HG03095 (cell line): ENCODE measurements at regions not wholly inside any gene's neighbourhood (a gene's known extent, or its start where the extent isn't known, plus 50 kb on each side); places are given as distances from the start of the nearest gene placed in this dataset.
"Not testable (repeated sequence)": the region's sequence is repeated elsewhere in the genome, so short reads cannot be mapped to it uniquely, and the experiment has no call there.

Experiments used
- ATAC-seq: cut with Tn5 transposase; IDR thresholded peaks from one replicate; pipeline ENCODE4 v1.9.1; 2021; ENCODE audit warnings: moderate library complexity; ENCODE audit not compliant: unreplicated experiment

DNA sequence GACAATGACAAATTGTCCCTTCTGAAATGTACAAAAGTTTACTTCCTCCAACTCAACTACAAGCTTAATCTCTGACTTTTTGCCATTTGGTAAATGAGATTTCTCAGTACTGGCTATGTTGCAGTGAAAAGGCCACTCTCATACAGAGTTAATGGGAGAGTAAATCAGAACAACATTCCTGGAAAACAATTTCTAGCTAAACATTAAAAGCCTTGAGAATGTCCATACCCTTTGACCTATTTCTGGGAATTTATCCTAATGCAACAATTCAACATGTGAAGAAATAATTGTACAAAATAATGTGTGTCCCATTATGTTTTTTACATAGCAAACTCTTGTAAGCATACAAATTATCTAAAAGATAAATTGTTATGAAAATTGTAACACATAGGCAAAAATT lies 56.3 kb upstream of the SPEF2 start:
- no peak for ATAC-seq

DNA sequence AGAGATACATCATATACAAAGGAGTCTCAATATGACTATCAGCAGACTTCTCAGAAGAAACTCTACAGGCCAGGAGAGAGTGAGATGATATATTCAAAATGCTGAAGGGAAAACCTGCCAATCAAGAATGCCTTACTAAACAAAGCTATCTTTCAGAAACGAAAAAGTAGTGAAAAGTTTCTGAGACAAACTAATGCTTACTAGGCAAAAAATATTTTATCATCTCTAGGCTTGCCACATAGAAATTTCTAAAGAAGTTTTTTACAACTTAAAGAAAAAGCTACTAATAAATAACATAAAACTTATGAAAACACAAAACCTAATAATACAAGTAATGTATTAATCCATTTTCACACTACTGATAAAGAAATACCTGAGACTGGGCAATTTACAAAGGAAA lies 59.9 kb upstream of the SPEF2 start:
- no peak for ATAC-seq

DNA sequence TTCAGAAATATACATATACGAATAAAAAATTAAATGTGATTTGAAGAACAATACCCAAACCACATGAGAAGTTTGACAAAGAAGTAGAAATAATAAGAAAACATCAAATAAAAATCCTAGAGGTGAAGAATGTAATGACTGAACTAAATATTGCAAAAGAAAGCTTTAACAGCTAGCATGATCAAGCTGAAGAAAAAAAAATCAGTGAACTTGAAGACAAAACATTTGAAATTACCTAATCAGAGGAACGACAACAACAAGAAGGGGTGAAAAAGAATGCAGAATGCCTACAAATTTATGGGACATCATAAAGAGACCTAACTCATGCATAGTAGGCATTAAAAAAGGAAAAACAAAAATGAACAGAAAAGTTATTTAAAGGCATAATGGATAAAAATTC lies 60.5 kb upstream of the SPEF2 start:
- no peak for ATAC-seq

DNA sequence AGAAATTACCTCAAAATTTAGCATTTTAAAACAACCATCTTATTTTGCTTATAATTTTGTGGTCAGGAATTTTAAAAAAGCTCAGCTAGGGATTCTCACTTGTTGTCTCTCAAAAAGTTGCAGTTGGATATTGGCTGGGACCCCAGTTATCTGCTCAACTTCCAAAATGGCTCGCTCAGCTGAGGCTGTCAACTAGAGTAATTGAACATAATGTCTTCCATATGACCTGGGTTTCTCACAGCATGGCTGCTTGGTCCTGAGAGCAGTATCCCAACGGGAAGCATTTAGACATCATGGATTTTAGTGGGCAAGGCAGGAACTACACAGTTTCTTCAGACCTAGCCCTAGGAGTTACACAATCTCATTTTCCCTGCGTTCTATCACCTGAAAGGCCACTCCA lies 63.6 kb upstream of the SPEF2 start:
- no peak for ATAC-seq

DNA sequence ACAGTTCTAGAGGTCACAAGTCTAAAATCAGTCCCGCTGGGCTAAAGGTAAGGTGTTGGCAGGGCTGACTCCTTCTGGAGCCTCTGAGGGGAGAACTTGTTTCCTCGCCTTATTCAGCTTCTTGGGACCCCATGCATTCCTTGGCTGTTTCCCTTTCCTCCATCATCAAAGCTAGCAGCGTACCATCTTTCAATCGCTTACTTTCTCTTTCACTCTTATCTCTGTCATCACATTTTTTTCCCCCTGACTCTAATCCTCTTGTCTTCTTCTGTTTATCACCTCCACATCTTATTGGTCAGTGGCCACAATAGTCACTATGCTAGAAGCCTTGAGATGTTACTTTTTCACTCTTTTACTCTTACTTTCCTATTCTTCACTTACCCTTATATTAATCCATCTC lies 72.5 kb upstream of the SPEF2 start:
- no peak for ATAC-seq

DNA sequence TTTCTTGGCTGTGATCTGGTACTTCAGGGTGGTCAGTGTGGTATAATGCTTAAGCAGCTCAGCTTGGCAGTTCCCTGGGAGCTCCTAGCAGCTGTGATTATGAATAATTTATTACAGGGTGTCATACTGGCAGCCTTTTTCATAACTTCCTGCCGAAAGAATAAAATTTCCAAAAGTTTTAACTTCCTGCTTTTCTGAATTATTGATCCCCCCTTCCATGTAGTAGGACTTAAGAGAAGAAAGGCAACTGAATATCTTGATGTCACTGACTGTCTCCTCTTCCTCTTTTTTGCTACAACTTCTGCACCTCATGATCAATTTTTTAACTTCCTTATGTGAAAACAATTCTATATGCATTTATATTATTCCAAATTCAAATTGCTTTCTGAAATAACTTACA lies 74.3 kb upstream of the SPEF2 start:
- no peak for ATAC-seq

DNA sequence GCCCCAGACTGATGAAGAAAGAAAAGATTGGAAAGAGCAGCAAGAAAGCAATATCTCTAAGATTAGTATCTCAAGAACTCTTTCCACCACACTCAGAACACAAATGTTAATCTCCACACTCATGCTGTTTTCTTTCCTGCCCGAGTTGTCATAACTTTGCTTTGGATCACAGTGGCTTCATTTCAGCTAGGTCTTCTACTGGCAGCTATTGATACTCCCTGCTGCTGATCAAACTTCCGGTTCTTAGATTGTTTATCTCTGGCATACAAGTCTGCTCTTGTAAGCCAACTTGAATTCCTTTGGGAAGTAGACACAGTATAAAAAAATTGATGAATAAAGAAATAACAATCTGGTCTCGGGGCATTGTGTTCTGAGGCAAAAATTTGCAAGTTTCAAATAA lies 77.7 kb upstream of the SPEF2 start:
- no peak for ATAC-seq

DNA sequence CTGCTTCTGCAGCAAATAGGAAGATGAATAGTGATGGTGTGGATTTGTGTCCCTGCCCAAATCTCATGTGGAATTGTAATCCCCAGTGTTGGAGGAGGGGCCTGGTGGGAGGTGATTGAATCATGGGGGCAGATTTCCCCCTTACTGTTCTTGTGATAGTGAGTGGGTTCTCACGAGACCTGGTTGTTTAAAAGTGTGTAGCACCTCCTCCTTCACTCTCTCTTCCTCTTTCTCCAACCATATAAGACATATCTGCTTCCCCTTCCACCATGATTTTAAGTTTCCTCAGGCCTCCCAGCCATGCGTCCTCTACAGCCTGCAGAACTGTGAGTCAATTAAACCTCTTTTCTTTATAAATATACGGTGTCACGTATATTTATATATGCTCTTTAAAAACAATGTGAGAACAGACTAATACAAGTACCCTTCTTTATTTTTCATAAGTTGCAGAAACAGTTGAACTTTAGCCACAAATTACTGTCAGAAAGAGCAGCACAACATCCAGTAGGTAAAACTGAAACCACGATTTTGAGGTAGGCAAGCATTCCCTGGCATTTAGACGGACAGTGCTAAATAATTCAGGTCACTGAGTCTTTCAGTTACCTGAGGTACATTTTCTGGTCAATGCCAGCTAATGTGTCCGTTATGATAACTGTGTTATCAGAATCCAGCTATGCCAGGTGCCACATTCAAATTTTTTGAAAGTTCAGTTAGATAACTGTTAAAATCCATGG lies 79.3 kb upstream of the SPEF2 start:
- ATAC-seq = no peak

DNA sequence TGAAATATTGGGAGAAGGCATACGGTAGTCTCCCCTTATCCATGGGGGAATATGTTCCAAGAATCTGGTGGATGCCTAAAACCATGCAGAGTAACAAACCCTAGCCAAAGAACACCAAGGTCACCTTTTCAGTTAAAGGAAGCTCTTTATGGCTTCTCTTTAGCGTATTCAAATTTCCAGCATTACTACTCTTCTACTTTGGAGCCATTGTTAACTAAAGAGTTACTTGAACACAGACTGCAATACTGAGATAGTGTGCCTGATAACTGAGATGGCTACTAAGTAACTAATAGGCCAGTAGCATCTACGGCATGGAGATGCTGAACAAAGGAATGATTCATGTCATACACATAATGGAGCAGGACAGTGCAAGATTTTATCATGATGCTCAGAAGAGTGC lies 84.5 kb upstream of the SPEF2 start:
- no peak for ATAC-seq

DNA sequence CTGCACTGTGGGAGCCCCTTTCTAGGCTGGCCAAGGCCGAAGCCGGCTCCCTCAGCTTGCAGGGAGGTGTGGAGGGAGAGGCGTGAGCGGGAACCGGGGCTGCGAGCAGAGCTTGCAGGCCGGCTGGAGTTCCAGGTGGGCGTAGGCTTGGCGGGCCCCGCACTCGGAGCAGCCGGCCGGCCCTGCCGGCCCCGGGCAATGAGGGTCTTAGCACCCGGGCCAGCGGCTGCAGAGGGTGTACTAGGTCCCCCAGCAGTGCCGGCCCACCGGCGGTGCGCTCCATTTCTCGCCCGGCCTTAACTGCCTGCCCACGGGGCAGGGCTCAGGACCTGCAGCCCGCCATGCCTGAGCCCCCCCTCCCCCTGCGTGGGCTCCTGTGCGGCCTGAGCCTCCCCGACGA lies 86.1 kb upstream of the SPEF2 start:
- not testable (repeated sequence) for ATAC-seq

DNA sequence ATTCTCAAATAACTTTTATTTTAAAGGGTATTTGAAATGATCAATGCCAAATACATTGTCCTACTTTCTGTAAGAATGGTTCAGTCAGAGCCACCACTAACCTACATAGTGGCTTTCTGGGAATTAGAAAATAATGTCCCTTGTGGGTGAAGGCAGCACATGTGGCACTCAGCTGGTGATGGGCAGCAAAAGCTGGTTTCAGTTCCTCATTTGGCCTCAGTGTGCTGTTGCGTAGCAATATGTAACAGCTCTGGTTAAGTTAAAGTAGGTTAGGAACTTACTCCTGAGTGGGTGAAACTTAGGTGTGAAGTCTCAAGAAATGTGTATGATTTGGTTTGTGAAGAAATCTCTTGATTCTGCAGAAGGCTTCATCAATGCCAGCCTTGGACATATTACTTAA lies 99.6 kb upstream of the SPEF2 start:
- ATAC-seq = peak; percentile 93

DNA sequence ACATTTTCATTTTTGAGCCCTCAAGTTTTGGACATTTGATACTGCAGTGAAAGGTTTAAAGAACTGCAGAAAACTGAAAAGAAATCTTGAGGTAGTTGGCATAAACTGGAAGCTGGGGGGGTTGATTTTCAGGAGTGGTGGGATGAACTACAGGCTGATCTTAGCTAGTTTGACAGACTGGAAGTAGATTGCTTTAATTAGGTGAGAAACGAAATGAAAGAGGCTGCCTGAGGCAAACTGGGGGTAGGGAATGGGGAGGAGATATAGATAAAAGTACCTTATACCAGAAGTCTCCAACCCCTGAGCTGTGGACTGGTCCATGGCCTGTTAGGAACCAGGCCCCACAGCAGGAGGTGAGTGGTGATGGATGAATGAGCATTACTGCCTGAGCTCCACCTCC lies 101.4 kb upstream of the SPEF2 start:
- no peak for ATAC-seq

DNA sequence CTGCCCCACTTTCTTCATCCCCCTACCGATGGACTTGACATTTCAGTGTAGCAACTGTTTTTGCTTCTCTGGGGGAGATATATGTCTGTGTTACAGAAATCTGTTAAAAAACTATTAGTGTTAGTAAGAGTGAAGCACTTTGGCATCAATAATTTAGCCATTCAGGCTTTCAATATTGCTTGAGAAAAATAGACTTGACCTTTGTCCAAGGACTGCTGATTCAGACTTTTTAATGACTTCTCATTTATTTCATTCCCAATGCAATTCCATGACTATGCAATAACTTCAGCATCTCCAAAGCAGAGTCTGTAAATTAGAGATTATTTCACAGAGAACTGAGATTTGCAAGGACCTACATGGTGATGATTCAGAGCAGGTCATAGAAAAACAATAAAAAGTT lies 104.1 kb upstream of the SPEF2 start:
- no peak for ATAC-seq

DNA sequence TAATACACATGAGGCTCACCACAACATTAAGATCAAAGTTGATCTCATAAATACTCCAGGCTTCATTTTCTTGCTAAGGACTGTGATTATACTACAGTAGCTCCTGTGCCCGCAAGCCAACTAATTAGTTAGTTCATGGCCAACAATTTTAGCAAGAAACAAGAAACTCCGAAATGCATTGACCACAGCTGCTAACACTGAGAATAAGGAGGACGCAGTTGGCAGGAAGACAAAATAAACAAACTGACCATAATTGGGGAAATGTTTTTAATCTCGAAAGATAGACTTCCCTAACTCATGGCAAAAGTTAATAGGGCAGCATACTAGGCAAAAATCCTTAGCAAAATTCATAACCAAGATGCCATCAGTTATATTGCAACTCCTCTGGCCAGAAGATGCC lies 115.5 kb upstream of the SPEF2 start:
- no peak for ATAC-seq

DNA sequence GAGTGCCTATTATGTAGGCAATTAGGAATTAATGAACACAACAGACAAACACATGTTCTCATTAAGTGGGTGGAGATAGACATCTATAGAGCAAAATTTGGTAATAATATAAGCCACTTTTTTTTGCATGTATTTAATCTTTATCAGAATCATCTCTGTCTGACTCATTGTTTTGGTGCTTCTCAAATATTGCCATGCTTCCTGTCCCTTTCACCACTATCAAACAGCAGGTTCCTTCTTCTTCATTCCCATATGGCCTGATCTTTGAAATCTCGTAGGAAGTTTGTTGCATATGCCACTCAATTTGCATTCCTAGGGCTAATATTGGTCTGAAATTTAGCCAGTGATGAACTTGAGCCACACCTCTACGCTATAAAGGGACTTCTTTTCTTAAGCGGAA lies 128.9 kb upstream of the SPEF2 start:
- ATAC-seq = no peak

DNA sequence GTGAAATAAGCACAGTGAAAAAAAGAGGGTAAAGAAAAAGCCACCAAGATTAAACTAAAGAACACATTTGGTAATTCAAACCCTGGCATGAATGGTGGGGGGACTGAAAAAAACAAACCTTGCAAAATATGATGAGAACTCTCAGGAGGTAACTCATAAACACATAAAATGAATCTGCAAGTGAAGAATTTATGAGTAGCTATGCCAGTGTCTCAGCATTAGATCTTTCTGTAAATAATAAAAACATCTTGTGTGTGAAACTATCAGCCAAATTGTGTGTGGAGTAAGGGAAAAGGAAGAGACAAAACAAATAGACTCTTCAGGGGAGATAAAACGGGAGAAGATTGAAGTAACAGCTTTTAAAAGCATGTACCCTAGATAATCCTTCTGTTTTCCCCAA lies 129.6 kb upstream of the SPEF2 start:
- no peak for ATAC-seq

DNA sequence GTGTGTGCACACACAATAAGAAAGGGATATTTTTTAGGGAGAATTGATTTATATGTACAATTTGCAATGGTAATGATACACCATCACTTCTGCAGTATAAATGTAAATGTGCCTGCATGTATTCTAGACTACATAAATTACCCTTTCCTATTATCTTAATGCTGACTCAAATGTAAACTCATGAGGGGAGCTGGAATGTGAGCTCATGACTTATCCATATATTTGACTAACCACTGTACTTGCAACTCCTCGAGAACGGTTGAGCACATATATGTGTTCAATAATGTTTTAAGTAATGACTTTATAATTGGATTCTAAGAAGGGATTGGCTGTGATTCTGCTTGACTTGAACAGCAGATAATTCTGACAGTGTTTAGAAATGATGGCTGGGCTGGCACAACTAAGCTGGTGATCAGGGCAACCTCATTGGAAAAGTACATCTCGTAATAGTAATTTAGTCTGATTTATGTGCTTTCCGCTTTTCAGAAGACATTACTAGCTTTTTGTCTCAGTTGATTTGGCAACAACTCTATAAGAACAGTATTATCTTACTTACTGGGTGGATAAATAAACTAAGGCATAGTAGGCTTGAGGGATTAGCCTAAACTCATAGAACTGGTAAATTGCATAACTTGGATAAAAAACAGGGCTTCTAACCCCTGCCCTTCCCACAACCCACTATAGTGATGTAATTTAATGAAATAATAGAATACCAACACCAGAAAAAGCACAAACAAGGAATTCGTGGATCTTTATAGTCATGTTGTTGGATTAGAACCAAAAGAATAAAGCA lies 130.2 kb upstream of the SPEF2 start:
- no peak for ATAC-seq

DNA sequence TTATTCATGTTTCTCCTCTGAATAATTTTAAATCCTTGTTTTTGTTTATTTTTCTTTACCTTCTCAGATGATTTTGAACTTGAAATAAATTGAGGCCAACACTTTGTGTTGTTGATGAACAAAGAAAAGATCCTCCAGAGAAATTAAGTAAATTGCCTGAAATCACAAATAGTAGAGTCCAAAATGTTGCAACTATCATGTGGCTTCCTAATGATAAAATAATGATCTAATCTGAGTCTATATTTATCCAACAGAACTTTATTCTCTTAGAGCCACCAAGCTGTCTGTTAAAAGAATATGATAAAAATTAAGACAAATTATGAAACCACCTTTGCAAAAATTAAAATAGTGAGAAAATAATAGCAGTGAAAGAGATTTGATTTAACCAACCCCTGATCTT lies 132.2 kb upstream of the SPEF2 start:
- ATAC-seq = no peak

DNA sequence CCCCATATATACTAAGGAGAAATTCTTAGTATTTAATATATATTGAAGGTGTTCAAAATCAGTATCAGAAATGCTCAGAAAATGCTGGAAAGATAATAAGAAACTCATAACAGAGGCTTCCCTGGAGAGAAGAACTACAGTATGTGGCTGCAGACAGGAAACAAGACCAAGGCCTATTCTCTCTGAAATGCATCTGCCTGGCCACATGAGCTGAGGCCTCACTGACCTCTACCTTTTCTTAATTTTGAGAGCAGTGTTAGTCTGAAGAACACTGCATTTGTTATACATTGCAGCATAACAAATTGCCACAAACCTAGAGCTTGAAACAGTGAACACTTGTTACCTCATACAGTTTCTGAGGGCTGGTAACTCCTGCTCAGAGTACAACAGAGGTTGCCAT lies 133.4 kb upstream of the SPEF2 start:
- no peak for ATAC-seq

DNA sequence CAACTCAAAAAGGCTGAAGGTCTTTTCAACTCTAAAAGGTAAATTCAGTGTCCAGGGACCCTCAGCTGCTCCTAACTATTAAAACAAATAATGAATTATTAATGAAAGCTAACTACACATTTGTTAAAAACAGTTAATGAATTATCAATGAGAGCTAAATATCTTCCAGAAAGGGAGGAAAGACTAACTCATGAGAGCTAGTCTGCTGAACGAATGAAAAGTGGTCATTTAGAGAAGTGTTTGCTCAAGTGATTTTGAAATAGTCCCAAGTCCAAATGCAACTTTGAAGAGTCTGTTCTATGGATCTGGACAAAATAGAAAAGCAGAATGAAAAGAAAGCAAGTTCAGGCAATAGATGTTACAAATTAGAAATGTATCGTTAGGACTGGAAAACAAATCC lies 133.9 kb upstream of the SPEF2 start:
- ATAC-seq = no peak

DNA sequence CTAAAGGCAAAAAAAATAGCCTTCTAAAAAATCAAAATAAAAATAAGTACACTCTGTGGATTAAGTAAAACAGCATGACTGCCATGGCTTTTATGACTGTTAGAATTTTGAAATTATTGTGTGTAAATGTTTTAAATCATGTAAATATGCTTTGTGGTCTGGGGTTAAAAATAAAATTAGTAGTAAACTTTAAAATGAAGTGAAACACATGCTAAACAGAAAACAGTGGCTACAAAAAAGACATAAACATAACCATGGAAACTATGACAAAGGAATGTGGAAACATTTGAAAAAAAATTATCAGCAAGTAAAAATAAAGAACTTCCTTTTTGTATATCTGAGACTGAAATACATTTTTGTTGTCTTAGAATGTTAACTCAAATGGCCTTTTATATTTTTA lies 134.5 kb upstream of the SPEF2 start:
- ATAC-seq = no peak

DNA sequence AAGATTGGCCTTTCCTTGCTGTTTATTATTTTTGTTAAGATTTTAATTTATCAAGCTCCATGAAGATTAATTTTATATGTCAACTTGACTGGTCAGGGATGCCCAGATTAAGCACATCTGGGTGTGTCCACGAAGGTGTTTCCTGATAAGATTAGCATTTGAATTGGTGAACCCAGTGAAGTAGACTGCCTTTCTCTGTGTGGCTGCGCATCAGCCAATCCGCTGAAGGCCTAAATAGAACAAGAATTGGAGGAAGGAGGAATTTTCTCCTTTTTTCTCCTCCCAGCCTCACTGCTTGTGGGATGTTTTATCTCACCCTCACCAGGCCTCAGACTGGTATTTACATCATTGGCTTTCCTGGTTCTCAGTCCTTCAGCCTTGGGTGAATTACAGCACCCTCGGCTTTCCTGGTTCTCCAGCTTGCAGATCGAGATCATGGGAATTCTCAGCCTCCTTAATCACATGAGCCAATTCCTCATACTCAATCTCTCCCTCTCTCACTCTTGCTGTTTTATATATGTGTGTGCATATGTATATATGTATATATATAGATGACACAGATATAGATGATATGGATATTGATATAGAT lies 135.4 kb upstream of the SPEF2 start:
- ATAC-seq = no peak
